Tibial nerve (tissue), 4 donors: ENCODE measurements at regions not wholly inside any gene's neighbourhood (a gene's known extent, or its start where the extent isn't known, plus 50 kb on each side); places are given as distances from the start of the nearest gene placed in this dataset.
"Not testable (repeated sequence)": the region's sequence is repeated elsewhere in the genome, so short reads cannot be mapped to it uniquely, and the experiment has no call there.

Experiments used
- DNase-seq, 2 donors: peaks; one replicate each; pipeline ENCODE4 v3.0.0-alpha.2; 2019; ENCODE audit warnings: low spot score in 2 of 2
- H3K27ac ChIP-seq, 4 donors: fragments of 200-600 bp; sonication (generic) in 3 of 4; one replicate each; pipeline ENCODE4 v1.5.1; 2017 to 2019; ENCODE audit warnings: mild to moderate bottlenecking in 1 of 4
- H3K27me3 ChIP-seq, 2 donors: fragments of 200-600 bp; sonication (generic) in 1 of 2; one replicate each; pipeline versions ENCODE4 v1.5.1 to v1.6.0; 2017 to 2019
- H3K36me3 ChIP-seq, 3 donors: fragments of 200-600 bp; sonication (generic); one replicate each; pipeline ENCODE4 v1.5.1; 2018 to 2019
- H3K4me1 ChIP-seq, 4 donors: fragments of 200-600 bp; sonication (generic) in 3 of 4; one replicate each; pipeline ENCODE4 v1.5.1; 2017 to 2019
- H3K4me3 ChIP-seq, 4 donors: fragments of 200-600 bp; sonication (generic) in 3 of 4; one replicate each; pipeline ENCODE4 v1.5.1; 2017 to 2019; ENCODE audit warnings: mild to moderate bottlenecking in 1 of 4, moderate library complexity in 1 of 4
- H3K9me3 ChIP-seq, 4 donors: fragments of 200-600 bp; sonication (generic) in 3 of 4; one replicate each; pipeline ENCODE4 v1.5.1; 2017 to 2019
- EP300 ChIP-seq, 2 donors: sonication (generic); formaldehyde crosslinking; IDR thresholded peaks; one replicate each; pipeline ENCODE4 v1.6.1; 2017; ENCODE audit warnings: antibody characterized with exemption in 2 of 2, mild to moderate bottlenecking in 1 of 2
- POLR2A ChIP-seq, 2 donors: fragments of 450-650 bp; IDR thresholded peaks; one replicate each; pipeline ENCODE4 v1.6.1; 2017; ENCODE audit warnings: antibody characterized with exemption in 2 of 2, mild to moderate bottlenecking in 2 of 2, moderate library complexity in 2 of 2
- WGBS, 2 donors: methylation state at CpG; one replicate each; pipeline ENCODE4 v1.1.5; 2018; 5-methylcytosine and 5-hydroxymethylcytosine counted together
- TF ChIP-seq, protein P1 (sequence below), 5 experiments: fragments of 200-600 bp in 3 of 5; fragments of 450-650 bp in 2 of 5; sonication (generic) in 3 of 5; IDR thresholded peaks; one replicate each; pipeline ENCODE4 v1.5.1; 2016 to 2019; ENCODE audit warnings: antibody characterized with exemption in 5 of 5, mild to moderate bottlenecking in 3 of 5, moderate library complexity in 2 of 5

DNA sequence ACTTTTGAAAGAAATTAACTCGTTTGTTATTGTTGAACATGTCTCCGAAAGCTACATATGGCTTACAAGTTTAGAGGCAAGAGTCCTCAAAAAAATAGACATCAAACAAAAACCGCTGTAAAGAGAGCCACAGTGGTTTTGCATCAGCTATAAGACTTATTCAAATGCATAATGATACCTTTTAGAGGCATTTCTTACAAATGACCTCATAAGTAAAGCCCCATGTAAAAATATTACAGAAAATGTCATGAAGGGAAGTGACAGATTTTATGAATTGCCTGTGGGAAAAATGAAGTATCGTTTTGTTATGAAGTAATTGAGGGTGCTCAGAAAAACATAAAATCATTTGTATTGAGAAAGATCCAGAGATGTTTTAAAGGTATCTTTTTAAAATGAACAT, 598.0 kb downstream of the NXPH1 start:
- TF ChIP-seq EP300 (IDR thresholded peaks at IDR 0.05) (no peak), POLR2A (IDR thresholded peaks at IDR 0.05) (no peak)
- TF ChIP-seq, protein P1, sequence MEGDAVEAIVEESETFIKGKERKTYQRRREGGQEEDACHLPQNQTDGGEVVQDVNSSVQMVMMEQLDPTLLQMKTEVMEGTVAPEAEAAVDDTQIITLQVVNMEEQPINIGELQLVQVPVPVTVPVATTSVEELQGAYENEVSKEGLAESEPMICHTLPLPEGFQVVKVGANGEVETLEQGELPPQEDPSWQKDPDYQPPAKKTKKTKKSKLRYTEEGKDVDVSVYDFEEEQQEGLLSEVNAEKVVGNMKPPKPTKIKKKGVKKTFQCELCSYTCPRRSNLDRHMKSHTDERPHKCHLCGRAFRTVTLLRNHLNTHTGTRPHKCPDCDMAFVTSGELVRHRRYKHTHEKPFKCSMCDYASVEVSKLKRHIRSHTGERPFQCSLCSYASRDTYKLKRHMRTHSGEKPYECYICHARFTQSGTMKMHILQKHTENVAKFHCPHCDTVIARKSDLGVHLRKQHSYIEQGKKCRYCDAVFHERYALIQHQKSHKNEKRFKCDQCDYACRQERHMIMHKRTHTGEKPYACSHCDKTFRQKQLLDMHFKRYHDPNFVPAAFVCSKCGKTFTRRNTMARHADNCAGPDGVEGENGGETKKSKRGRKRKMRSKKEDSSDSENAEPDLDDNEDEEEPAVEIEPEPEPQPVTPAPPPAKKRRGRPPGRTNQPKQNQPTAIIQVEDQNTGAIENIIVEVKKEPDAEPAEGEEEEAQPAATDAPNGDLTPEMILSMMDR (IDR thresholded peaks at IDR 0.05) = no peak
- no peaks in the 10 kb centered on the region for H3K4me1 ChIP-seq
- 57 to 71% methylated on average over 4 of the region's 4 CpGs for WGBS, 2 donors
- H3K4me3 ChIP-seq = no peak overlapping the region
- H3K27me3 ChIP-seq = no peaks in the 10 kb centered on the region
- H3K36me3 ChIP-seq = no peaks in the 10 kb centered on the region
- no peaks in the 10 kb centered on the region for H3K9me3 ChIP-seq
- DNase-seq = no peak
- no peak overlapping the region for H3K27ac ChIP-seq

DNA sequence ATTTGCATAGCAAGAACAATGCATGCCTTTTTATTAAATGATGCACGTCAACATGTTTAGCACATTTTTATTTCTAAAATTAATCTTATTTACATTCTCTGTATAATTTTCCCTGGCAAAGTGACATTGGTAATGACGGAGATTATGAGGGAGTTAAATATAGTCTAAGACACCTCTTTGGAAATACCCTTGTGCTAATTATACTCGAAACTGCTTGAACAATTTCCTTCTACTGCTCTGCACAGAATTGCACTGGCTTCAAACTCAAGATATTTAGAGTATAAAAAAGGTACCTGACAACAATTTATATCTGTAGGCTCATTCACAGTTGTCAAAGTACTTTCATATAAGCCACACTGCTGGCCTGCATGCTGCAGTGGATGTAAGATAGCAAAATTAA, 602.7 kb downstream of the NXPH1 start:
- no peaks in the 10 kb centered on the region for H3K36me3 ChIP-seq
- TF ChIP-seq POLR2A (IDR thresholded peaks at IDR 0.05) = no peak
- no peak for TF ChIP-seq EP300 (IDR thresholded peaks at IDR 0.05)
- TF ChIP-seq, protein P1 (IDR thresholded peaks at IDR 0.05) = no peak
- H3K4me1 ChIP-seq = no peaks in the 10 kb centered on the region
- H3K4me3 ChIP-seq = no peak overlapping the region
- no peaks in the 10 kb centered on the region for H3K9me3 ChIP-seq
- no peak for DNase-seq
- H3K27ac ChIP-seq = no peak overlapping the region
- WGBS, 2 donors = 72 to 84% methylated on average over 3 of the region's 3 CpGs
- H3K27me3 ChIP-seq = no peaks in the 10 kb centered on the region

DNA sequence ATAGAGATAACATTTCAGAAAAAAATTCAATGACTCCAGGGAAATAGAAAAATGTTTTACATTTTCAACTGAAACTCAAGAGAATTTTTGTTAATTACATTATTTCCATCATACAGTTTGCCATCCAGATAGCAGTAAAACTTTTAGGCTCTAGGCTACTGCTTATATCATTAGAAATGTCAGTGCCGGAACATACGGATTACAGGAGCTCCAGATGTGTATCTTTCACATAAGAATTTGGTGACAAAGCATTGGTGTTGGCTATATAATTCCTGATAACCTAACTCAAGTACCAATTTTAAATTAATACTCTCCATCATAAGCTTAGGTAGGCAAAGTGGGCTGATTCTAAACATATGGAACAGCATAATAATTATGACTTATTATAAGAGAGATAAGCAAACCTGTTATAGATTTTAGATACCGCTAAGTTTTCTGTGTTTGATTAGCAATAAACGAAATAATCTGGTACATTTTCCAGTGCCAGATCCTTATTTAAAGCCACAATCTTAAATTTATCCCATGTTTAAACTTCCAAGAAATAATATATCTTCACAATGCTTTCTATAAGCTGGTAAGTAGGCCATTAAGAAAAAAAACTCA, 637.9 kb downstream of the NXPH1 start:
- WGBS, 2 donors = 66 to 78% methylated on average over 4 of the region's 4 CpGs
- no peaks in the 10 kb centered on the region for H3K27me3 ChIP-seq
- TF ChIP-seq, protein P1 (IDR thresholded peaks at IDR 0.05) = no peak
- TF ChIP-seq POLR2A (IDR thresholded peaks at IDR 0.05) = no peak
- TF ChIP-seq EP300 (IDR thresholded peaks at IDR 0.05) = no peak
- H3K4me3 ChIP-seq = no peak overlapping the region
- no peaks in the 10 kb centered on the region for H3K4me1 ChIP-seq
- H3K27ac ChIP-seq = no peak overlapping the region
- no peaks in the 10 kb centered on the region for H3K36me3 ChIP-seq
- no peaks in the 10 kb centered on the region for H3K9me3 ChIP-seq
- no peak for DNase-seq

DNA sequence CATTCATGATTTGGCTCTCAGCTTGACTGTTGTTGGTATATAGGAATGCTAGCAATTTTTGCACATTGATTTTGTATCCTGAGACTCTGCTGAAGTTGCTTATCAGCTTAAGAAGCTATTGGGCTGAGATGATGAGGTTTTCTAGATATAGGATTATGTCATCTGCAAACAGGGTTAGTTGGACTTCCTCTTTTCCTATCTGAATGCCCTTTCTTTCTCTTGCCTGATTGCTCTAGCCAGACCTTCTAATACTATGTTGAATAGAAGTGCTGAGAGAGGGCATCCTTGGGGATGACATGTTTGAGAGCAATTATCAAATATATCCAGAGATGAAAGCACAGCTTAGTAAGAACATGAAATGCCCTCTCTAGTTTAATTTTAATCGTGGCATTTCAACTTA, 642.4 kb downstream of the NXPH1 start:
- not testable (repeated sequence) for H3K4me3 ChIP-seq, H3K9me3 ChIP-seq, H3K4me1 ChIP-seq, DNase-seq, H3K27ac ChIP-seq, H3K36me3 ChIP-seq, H3K27me3 ChIP-seq
- 60 to 71% methylated on average over 1 of the region's 1 CpG for WGBS, 2 donors

DNA sequence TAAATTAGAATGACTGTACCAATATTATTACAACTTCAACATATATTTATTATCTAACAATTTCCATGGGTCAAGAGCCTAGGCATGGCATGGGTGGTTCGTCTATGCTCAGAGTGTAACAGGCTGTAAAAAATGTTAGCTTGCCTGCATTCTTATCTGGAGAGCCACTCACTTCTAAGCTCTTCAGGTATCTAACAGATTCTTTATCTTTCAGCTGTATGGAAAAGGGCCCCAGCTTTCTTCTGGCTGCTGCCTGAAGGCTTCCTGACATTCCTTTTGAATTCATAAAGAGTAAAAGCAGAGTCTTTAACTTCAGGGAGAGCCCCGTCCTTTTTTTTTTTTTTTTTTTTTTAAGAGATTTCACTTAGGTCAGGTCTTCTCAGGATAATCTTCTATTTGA, 648.8 kb downstream of the NXPH1 start:
- DNase-seq = no peak

More for the DNA sequence above, 648.8 kb downstream of the NXPH1 start:
- Histone ChIP-seq H3K27me3 (no peaks in the 10 kb centered on the region), H3K27ac (no peak overlapping the region), H3K36me3 (no peaks in the 10 kb centered on the region), H3K4me1 (no peaks in the 10 kb centered on the region), H3K4me3 (no peak overlapping the region), H3K9me3 (no peaks in the 10 kb centered on the region)
- WGBS, 2 donors = 51 to 68% methylated on average over 2 of the region's 2 CpGs
- TF ChIP-seq POLR2A (IDR thresholded peaks at IDR 0.05) = no peak
- no peak for TF ChIP-seq EP300 (IDR thresholded peaks at IDR 0.05)
- TF ChIP-seq, protein P1 (IDR thresholded peaks at IDR 0.05) = no peak
